ENCODE measurements at regions not wholly inside any gene's neighbourhood (a gene's known extent, or its start where the extent isn't known, plus 50 kb on each side); places are given as distances from the start of the nearest gene placed in this dataset.

DNA sequence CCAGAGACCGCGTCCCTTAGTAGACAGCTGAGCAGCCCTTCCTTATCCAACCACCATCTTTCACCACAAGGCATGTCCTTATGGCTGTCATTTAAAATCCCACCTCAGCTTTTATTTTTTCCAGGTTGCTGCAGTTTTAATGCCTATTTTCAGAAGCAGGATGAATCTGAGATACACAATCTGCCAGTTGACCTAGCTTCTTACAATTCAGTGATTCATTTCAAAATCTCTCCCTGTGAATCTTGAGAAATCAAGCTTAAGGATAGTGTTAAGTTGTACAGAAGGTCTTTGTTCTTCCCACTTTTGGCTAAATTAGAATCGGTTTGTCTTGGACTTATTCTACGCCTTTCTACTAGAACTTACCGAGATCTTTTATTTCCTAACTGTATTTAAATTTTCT is 522.3 kb upstream of the CFAP20DC start:
- TF ChIP-seq, protein P1, sequence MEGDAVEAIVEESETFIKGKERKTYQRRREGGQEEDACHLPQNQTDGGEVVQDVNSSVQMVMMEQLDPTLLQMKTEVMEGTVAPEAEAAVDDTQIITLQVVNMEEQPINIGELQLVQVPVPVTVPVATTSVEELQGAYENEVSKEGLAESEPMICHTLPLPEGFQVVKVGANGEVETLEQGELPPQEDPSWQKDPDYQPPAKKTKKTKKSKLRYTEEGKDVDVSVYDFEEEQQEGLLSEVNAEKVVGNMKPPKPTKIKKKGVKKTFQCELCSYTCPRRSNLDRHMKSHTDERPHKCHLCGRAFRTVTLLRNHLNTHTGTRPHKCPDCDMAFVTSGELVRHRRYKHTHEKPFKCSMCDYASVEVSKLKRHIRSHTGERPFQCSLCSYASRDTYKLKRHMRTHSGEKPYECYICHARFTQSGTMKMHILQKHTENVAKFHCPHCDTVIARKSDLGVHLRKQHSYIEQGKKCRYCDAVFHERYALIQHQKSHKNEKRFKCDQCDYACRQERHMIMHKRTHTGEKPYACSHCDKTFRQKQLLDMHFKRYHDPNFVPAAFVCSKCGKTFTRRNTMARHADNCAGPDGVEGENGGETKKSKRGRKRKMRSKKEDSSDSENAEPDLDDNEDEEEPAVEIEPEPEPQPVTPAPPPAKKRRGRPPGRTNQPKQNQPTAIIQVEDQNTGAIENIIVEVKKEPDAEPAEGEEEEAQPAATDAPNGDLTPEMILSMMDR (conservative IDR thresholded peaks at IDR 0.05; ENCODE audit: low read depth, low read length), result no peak
- DNase-seq (ENCODE audit: low read depth), result peak; percentile 15
- H3K4me3 ChIP-seq (ENCODE audit: low read depth, low read length), result no peak overlapping the region

DNA sequence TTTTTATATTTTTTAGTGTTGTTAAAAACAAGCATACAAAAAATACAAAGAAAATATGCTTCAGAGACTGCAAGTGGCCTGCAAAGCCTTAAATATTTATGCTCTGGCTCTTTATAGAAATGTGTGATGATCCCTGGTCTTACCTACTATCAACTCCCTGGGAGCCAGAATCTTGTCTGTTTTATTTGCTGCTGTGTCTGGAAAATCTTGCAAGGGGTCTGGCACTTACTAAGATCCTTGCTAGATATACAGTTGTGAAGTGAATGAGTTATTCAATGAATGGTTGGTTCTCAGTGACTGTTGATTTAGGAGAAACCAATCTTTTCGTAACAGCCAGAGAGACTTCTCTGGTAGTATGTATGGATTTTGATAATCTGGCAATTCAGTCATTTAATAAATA is 521.0 kb upstream of the CFAP20DC start:
- no peak for DNase-seq (ENCODE audit: low read depth)
- TF ChIP-seq, protein P1 (conservative IDR thresholded peaks at IDR 0.05; ENCODE audit: low read depth, low read length), result no peak
- H3K4me3 ChIP-seq (ENCODE audit: low read depth, low read length), result no peak overlapping the region

DNA sequence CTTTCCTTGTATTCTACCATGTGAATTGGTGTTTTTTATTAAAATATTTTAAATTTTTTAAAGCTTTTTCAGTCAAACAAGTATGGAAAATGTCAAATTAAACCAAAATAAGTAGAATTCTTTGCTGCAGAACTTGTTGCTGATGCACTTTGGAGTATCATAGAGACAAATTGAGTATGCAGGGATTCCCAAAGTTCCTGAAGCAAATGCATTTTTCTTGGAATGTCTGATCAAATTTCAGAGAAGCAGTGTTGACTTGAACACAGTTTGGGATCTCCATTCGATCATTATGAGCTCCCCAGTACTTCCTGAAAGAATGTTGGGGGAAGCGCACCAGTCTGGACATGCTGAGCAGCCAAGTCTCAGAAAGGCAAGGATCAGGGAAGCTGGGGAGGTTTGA is 517.8 kb upstream of the CFAP20DC start:
- TF ChIP-seq, protein P1 (conservative IDR thresholded peaks at IDR 0.05; ENCODE audit: low read depth, low read length), result no peak
- no peak for DNase-seq (ENCODE audit: low read depth)
- no peak overlapping the region for H3K4me3 ChIP-seq (ENCODE audit: low read depth, low read length)

DNA sequence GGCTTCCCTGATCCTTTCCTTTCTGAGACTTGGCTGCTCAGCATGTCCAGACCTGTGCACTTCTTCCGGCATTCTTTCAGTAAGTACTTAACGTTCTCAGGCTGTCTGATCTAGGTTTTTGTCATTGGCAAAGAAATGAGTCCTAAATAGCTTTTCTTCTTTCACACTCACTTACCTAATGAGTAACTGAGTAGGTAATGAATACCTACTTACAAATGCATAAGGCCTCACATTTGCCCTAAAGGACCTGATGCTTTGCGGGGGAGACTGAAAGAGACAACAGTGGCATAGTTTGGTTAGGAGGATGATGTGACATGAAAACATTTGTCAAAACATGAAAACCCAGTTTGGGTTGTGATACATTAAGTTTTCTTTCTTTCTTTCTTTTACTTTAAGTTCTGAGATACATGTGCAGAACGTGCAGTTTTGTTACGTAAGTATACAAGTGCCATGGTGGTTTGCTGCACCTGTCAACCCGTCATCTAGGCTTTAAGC is 516.7 kb upstream of the CFAP20DC start:
- DNase-seq (ENCODE audit: low read depth), result no peak
- TF ChIP-seq, protein P1 (conservative IDR thresholded peaks at IDR 0.05; ENCODE audit: low read depth, low read length), result no peak

DNA sequence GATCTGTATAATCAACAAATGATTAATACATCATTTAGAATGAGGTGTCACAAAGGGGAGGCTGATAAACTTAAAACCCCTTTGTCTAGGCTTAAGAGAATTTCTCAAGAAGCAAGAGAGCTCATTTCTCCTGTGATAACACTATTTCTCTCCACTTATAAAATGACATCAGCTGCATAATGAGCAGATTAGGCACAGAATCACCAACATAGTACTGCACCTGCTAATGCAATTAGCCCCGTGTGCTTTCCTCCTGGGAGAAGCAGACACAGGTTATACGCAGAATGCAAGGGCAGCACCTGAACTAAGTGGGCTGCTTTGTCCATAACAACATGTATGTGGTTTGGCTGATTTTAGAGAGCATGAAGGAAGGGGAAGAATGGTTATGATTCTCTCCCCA is 515.3 kb upstream of the CFAP20DC start:
- no peak overlapping the region for H3K4me3 ChIP-seq (ENCODE audit: low read depth, low read length)
- no peak for DNase-seq (ENCODE audit: low read depth)
- TF ChIP-seq, protein P1 (conservative IDR thresholded peaks at IDR 0.05; ENCODE audit: low read depth, low read length), result no peak

More for the DNA sequence above, 516.7 kb upstream of the CFAP20DC start:
- no peak overlapping the region for H3K4me3 ChIP-seq (ENCODE audit: low read depth, low read length)

DNA sequence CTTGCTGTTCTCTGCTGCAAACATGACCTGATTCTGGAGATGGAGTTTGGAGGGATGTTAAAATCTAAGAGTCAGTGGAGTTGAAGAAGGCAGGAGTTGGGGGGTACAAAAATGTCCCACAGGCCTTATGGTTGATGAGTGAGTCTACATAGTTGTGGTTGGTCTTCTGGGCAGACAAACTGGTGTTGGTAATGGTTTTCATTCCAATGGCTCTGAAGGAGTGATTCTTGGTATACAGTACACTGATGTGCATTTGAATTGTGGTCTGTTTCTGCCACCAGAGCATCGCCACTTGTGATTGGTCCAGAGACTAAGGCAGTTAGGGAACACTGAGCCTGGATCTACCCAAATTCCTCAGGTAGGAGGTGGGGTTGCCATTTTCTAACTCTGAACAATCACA is 514.1 kb upstream of the CFAP20DC start:
- TF ChIP-seq, protein P1 (conservative IDR thresholded peaks at IDR 0.05; ENCODE audit: low read depth, low read length), result no peak
- H3K4me3 ChIP-seq (ENCODE audit: low read depth, low read length), result no peak overlapping the region
- peak; percentile 21 for DNase-seq (ENCODE audit: low read depth)

DNA sequence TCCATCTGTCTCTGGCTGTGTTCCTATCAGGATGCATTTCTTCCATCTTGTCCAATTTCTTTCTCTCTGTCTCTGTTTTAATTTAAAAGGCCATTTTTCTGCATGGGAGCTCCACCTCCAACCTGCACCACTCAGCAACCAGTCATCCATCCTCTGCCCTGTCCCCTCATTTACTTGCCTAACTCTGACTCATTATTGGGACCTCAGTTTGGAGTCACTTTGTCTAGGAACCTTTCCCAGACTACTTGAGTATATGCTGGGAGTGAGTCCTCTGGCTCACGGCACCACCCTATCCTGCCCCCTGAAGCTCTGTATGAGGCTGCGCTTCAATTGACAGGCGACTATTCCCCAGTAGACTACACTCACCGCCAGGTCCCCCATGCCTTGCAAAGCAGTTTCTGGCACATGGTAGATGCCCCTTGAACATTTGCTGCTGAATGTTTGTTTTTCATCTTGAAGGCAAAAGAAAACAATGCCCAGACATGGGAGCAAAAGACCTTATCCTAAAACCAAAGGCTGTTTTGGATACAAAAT is 513.3 kb upstream of the CFAP20DC start:
- no peak for DNase-seq (ENCODE audit: low read depth)
- no peak overlapping the region for H3K4me3 ChIP-seq (ENCODE audit: low read depth, low read length)

More for the DNA sequence above, 513.3 kb upstream of the CFAP20DC start:
- TF ChIP-seq, protein P1 (conservative IDR thresholded peaks at IDR 0.05; ENCODE audit: low read depth, low read length), result no peak

All from choroid plexus epithelial cell (primary cell).